ENCODE measurements at regions not wholly inside any gene's neighbourhood (a gene's known extent, or its start where the extent isn't known, plus 50 kb on each side); places are given as distances from the start of the nearest gene placed in this dataset.

- H3K9ac ChIP-seq (ENCODE audit: low read length), result no peak overlapping the region
- no peaks in the 10 kb centered on the region for H3K9me3 ChIP-seq (ENCODE audit: low read length)
- H2AFZ ChIP-seq (ENCODE audit: low read length), result no peak overlapping the region
- no peaks in the 10 kb centered on the region for H3K27me3 ChIP-seq (ENCODE audit: insufficient read depth, low read length)
- no peak overlapping the region for H3K4me3 ChIP-seq (ENCODE audit: low read depth, low read length, poor library complexity, severe bottlenecking)
- peaks cover 6% of the 10 kb centered on the region for H3K4me1 ChIP-seq (ENCODE audit: insufficient read depth, low read length, severe bottlenecking)
- H4K20me1 ChIP-seq (ENCODE audit: insufficient read depth, low read length), result no peaks in the 10 kb centered on the region
- TF ChIP-seq EZH2 (IDR thresholded peaks at IDR 0.05; ENCODE audit: borderline replicate concordance, low read length) (no peak), CTCF (IDR thresholded peaks at IDR 0.05; ENCODE audit: low read length) (no peak)
- H3K79me2 ChIP-seq (ENCODE audit: insufficient read depth, low read length), result no peaks in the 10 kb centered on the region
- no peak overlapping the region for H3K27ac ChIP-seq (ENCODE audit: low read depth, low read length, poor library complexity, severe bottlenecking)
- no peak overlapping the region for H3K4me2 ChIP-seq (ENCODE audit: low read length)
- no peaks in the 10 kb centered on the region for H3K9me2 ChIP-seq (ENCODE audit: low read depth, low read length)
- H3K36me3 ChIP-seq (ENCODE audit: insufficient read depth, low read length), result no peaks in the 10 kb centered on the region
- H3F3A ChIP-seq (ENCODE audit: insufficient read depth, low read length), result no peaks in the 10 kb centered on the region
Measured at GRCh38 chr2:19474128-19474527, 115.7 kb upstream of the OSR1 start.

GRCh38 chr2:19473350-19473749, 114.9 kb upstream of the OSR1 start:
- no peaks in the 10 kb centered on the region for H3K79me2 ChIP-seq (ENCODE audit: insufficient read depth, low read length)
- H4K20me1 ChIP-seq (ENCODE audit: insufficient read depth, low read length), result no peaks in the 10 kb centered on the region
- no peak overlapping the region for H3K27ac ChIP-seq (ENCODE audit: low read depth, low read length, poor library complexity, severe bottlenecking)
- H3K9ac ChIP-seq (ENCODE audit: low read length), result no peak overlapping the region
- no peaks in the 10 kb centered on the region for H3F3A ChIP-seq (ENCODE audit: insufficient read depth, low read length)
- H3K9me3 ChIP-seq (ENCODE audit: low read length), result no peaks in the 10 kb centered on the region
- H2AFZ ChIP-seq (ENCODE audit: low read length), result no peak overlapping the region
- H3K36me3 ChIP-seq (ENCODE audit: insufficient read depth, low read length), result no peaks in the 10 kb centered on the region
- H3K27me3 ChIP-seq (ENCODE audit: insufficient read depth, low read length), result no peaks in the 10 kb centered on the region
- H3K4me2 ChIP-seq (ENCODE audit: low read length), result no peak overlapping the region
- peaks cover 6% of the 10 kb centered on the region for H3K4me1 ChIP-seq (ENCODE audit: insufficient read depth, low read length, severe bottlenecking)
- H3K9me2 ChIP-seq (ENCODE audit: low read depth, low read length), result no peaks in the 10 kb centered on the region
- TF ChIP-seq EZH2 (IDR thresholded peaks at IDR 0.05; ENCODE audit: borderline replicate concordance, low read length) (no peak), CTCF (IDR thresholded peaks at IDR 0.05; ENCODE audit: low read length) (no peak)
- H3K4me3 ChIP-seq (ENCODE audit: low read depth, low read length, poor library complexity, severe bottlenecking), result no peak overlapping the region

GRCh38 chr2:19472391-19472978, 114.1 kb upstream of the OSR1 start:
- Histone ChIP-seq H2AFZ (ENCODE audit: low read length) (no peak overlapping the region), H3K4me1 (ENCODE audit: insufficient read depth, low read length, severe bottlenecking) (peaks cover 6% of the 10 kb centered on the region), H3K9me2 (ENCODE audit: low read depth, low read length) (no peaks in the 10 kb centered on the region), H3K9ac (ENCODE audit: low read length) (no peak overlapping the region), H3K36me3 (ENCODE audit: insufficient read depth, low read length) (no peaks in the 10 kb centered on the region), H3K9me3 (ENCODE audit: low read length) (no peaks in the 10 kb centered on the region), H3K27ac (ENCODE audit: low read depth, low read length, poor library complexity, severe bottlenecking) (no peak overlapping the region), H3K4me2 (ENCODE audit: low read length) (no peak overlapping the region), H3K27me3 (ENCODE audit: insufficient read depth, low read length) (no peaks in the 10 kb centered on the region), H3K4me3 (ENCODE audit: low read depth, low read length, poor library complexity, severe bottlenecking) (no peak overlapping the region), H3K79me2 (ENCODE audit: insufficient read depth, low read length) (no peaks in the 10 kb centered on the region), H3F3A (ENCODE audit: insufficient read depth, low read length) (no peaks in the 10 kb centered on the region), H4K20me1 (ENCODE audit: insufficient read depth, low read length) (no peaks in the 10 kb centered on the region)
- TF ChIP-seq EZH2 (IDR thresholded peaks at IDR 0.05; ENCODE audit: borderline replicate concordance, low read length) (no peak), CTCF (IDR thresholded peaks at IDR 0.05; ENCODE audit: low read length) (no peak)

Data from OCI-LY1 (cell line).